HUES6 (cell line): ENCODE measurements at regions not wholly inside any gene's neighbourhood (a gene's known extent, or its start where the extent isn't known, plus 50 kb on each side); places are given as distances from the start of the nearest gene placed in this dataset.
A peak's percentile ranks its signal among the peaks of the same experiment; 100 is the strongest.

Experiments
- H3K27ac ChIP-seq: 2 replicates; pipeline ENCODE4 v1.7.0; 2013; ENCODE audit warnings: low read depth, mild to moderate bottlenecking, low read length, inconsistent platforms
- H3K27me3 ChIP-seq: 2 replicates; pipeline ENCODE4 v1.6.1; 2013; ENCODE audit warnings: low read length; ENCODE audit not compliant: control insufficient read depth, insufficient read depth
- H3K36me3 ChIP-seq: 2 replicates; pipeline ENCODE4 v1.6.1; 2013; ENCODE audit warnings: low read length; ENCODE audit not compliant: control insufficient read depth, insufficient read depth
- H3K4me1 ChIP-seq: 2 replicates; pipeline ENCODE4 v1.6.1; 2013; ENCODE audit warnings: low read length; ENCODE audit not compliant: control insufficient read depth, insufficient read depth
- H3K4me3 ChIP-seq: 2 replicates; pipeline ENCODE4 v1.5.1; 2013; ENCODE audit warnings: low read depth, low read length
- H3K9ac ChIP-seq: one replicate; pipeline ENCODE4 v1.6.1; 2013; ENCODE audit warnings: mild to moderate bottlenecking, low read length
- H3K9me3 ChIP-seq: 2 replicates; pipeline ENCODE4 v1.6.1; 2013; ENCODE audit warnings: low read depth, low read length; ENCODE audit not compliant: control insufficient read depth, insufficient read depth

- no peaks in the 10 kb centered on the region for H3K36me3 ChIP-seq
- peaks cover 3% of the 10 kb centered on the region; the same call in 1 of the 2 replicates for H3K9me3 ChIP-seq
- peaks cover 19% of the 10 kb centered on the region for H3K4me1 ChIP-seq
- H3K9ac ChIP-seq, result no peak overlapping the region
- H3K27ac ChIP-seq, result no peak overlapping the region
- H3K4me3 ChIP-seq, result no peak overlapping the region
- H3K27me3 ChIP-seq, result no peaks in the 10 kb centered on the region
Measured at GRCh38 chr1:244346972-244347618, 104.6 kb downstream of the ADSS2 start.

DNA sequence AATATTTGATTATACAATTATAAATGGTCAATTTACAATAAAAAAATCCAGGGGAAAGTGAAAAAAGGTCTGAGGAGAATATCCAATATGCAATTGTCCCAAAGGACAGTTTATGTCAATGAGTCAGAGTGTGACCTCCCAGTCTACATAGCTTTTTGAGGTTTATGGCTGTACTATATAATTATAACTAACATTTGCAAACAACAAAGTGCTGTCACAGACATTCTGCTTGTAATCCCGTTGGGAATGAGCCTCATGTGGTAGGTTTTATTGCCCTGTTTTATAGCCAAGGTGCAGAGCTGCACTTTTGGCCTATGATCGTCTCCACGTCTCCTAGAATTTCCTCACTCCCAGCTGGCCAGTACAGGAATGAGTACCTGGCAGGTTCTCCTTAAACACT is 103.8 kb downstream of the ADSS2 start:
- Histone ChIP-seq H3K9me3 (peaks cover 3% of the 10 kb centered on the region; the same call in 1 of the 2 replicates), H3K36me3 (no peaks in the 10 kb centered on the region), H3K27me3 (no peaks in the 10 kb centered on the region), H3K4me3 (no peak overlapping the region), H3K9ac (no peak overlapping the region), H3K27ac (no peak overlapping the region), H3K4me1 (peaks cover 22% of the 10 kb centered on the region)

GRCh38 chr1:244349103-244349531 is 102.6 kb downstream of the ADSS2 start:
- Histone ChIP-seq H3K27ac (no peak overlapping the region), H3K9me3 (peaks cover 3% of the 10 kb centered on the region; the same call in 1 of the 2 replicates), H3K4me1 (peaks cover 34% of the 10 kb centered on the region), H3K9ac (no peak overlapping the region), H3K4me3 (no peak overlapping the region), H3K36me3 (no peaks in the 10 kb centered on the region), H3K27me3 (no peaks in the 10 kb centered on the region)

DNA sequence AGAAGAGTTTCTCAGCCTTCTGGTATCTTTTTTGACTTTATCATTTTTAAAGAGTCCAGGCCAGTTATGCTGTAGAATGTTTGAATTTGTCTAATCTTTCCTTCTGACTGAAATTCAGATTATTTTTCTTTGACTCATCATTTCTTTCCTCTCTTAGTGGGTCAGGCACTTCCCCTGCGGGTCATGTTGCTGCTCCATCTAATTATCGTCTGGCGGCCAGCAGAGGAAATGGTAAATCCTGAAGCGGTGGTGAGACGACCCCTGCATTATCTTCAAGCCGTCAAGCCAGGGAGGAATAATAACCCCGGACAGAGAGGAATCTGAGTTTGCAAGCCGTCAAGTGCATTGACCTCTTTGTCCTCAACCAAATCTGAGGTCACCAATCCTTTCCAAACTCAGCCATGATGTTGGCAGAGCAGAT is 102.1 kb downstream of the ADSS2 start:
- no peak overlapping the region for H3K9ac ChIP-seq
- no peaks in the 10 kb centered on the region for H3K36me3 ChIP-seq
- H3K27me3 ChIP-seq, result no peaks in the 10 kb centered on the region
- peaks cover 3% of the 10 kb centered on the region; the same call in 1 of the 2 replicates for H3K9me3 ChIP-seq
- H3K27ac ChIP-seq, result no peak overlapping the region; the same call in 1 of the 2 replicates
- H3K4me1 ChIP-seq, result peaks cover 34% of the 10 kb centered on the region
- no peak overlapping the region for H3K4me3 ChIP-seq

DNA sequence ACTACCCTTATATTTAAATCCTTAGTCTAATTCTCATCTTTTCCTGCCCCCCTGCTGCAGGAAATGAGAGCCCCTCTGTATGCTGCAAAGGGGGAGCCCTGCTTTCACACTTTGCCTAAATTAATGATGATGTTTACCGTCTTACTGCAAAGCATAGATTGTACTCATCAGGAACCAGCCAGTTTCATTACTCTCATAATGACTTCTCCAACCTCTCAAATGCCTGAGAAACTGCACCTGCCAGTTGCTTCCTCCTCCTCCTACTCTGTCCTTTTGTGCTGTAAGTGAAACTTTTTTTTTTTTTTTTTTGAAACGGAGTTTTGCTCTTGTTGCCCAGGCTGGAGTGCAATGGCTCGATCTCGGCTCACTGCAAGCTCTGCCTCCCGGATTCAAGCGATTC is 101.7 kb downstream of the ADSS2 start:
- no peak overlapping the region; the same call in 1 of the 2 replicates for H3K27ac ChIP-seq
- H3K9ac ChIP-seq, result no peak overlapping the region
- no peaks in the 10 kb centered on the region for H3K36me3 ChIP-seq
- no peak overlapping the region for H3K4me3 ChIP-seq
- H3K27me3 ChIP-seq, result no peaks in the 10 kb centered on the region
- H3K4me1 ChIP-seq, result peaks cover 38% of the 10 kb centered on the region
- H3K9me3 ChIP-seq, result peaks cover 3% of the 10 kb centered on the region; the same call in 1 of the 2 replicates

DNA sequence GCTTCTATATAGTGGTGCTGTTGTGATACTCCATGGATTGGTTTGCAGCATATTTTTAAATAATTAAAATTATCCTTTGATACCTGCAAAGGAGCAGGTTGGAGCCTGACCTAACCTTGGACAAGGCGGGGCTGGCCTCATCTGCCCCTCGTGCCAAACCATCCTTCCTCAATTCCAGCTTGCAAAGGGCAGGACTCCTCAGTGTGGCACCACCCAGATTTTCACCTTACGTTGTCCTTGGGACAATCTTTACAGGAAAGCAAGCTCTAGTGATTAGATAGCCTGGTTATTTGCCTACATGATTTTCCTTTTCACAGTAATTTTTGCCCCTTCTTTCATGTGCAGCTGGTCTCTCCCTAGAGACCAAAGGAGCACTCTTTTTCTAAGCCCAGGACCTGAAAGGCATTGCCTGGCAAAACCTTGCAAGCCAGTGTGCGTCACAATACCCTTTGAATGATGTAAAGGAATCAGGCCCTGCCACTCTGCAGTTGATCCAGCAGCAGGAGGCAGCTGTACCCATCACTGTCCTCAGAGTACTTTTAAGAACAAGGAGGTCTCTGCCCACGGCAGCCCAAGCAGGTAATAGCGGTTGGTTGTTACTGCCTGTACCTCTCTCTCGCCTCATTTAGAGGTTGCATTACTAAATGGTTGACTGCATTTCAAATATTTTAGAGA is 99.4 kb downstream of the ADSS2 start:
- H3K27me3 ChIP-seq, result no peaks in the 10 kb centered on the region
- peak overlapping the region; percentile 77; the same call in 1 of the 2 replicates for H3K27ac ChIP-seq
- H3K9ac ChIP-seq, result peak overlapping the region; percentile 46
- peaks cover 6% of the 10 kb centered on the region; the same call in 1 of the 2 replicates for H3K9me3 ChIP-seq
- no peak overlapping the region for H3K4me3 ChIP-seq
- H3K36me3 ChIP-seq, result no peaks in the 10 kb centered on the region
- H3K4me1 ChIP-seq, result peaks cover 39% of the 10 kb centered on the region

GRCh38 chr1:244353551-244354091 is 98.1 kb downstream of the ADSS2 start:
- Histone ChIP-seq H3K9me3 (peaks cover 6% of the 10 kb centered on the region; the same call in 1 of the 2 replicates), H3K4me3 (no peak overlapping the region), H3K4me1 (peaks cover 39% of the 10 kb centered on the region), H3K36me3 (no peaks in the 10 kb centered on the region), H3K27ac (peak overlapping the region; percentile 77; the same call in 1 of the 2 replicates), H3K9ac (peak overlapping the region; percentile 70), H3K27me3 (no peaks in the 10 kb centered on the region)

- H3K9ac ChIP-seq, result peak overlapping the region; percentile 0
- H3K4me1 ChIP-seq, result peaks cover 39% of the 10 kb centered on the region
- 0 out of 2 replicates have a peak, but pooled peaks cover 2% of the 10 kb centered on the region for H3K9me3 ChIP-seq
- no peaks in the 10 kb centered on the region for H3K36me3 ChIP-seq
- H3K27me3 ChIP-seq, result no peaks in the 10 kb centered on the region
- peak overlapping the region; percentile 77; the same call in 1 of the 2 replicates for H3K27ac ChIP-seq
- H3K4me3 ChIP-seq, result no peak overlapping the region
Measured at GRCh38 chr1:244354810-244355278, 96.9 kb downstream of the ADSS2 start.

- Histone ChIP-seq H3K27me3 (no peaks in the 10 kb centered on the region), H3K9ac (no peak overlapping the region), H3K36me3 (no peaks in the 10 kb centered on the region), H3K4me3 (no peak overlapping the region), H3K9me3 (0 out of 2 replicates have a peak, but pooled peaks cover 2% of the 10 kb centered on the region), H3K27ac (no peak overlapping the region), H3K4me1 (peaks cover 30% of the 10 kb centered on the region)
Measured at GRCh38 chr1:244356376-244356775, 95.3 kb downstream of the ADSS2 start.
